HG03460 (cell line): ENCODE measurements at regions not wholly inside any gene's neighbourhood (a gene's known extent, or its start where the extent isn't known, plus 50 kb on each side); places are given as distances from the start of the nearest gene placed in this dataset.
"Not testable (repeated sequence)": the region's sequence is repeated elsewhere in the genome, so short reads cannot be mapped to it uniquely, and the experiment has no call there.

Experiments used
- ATAC-seq: cut with Tn5 transposase; IDR thresholded peaks from one replicate; pipeline ENCODE4 v1.9.1; 2021; ENCODE audit not compliant: unreplicated experiment

DNA sequence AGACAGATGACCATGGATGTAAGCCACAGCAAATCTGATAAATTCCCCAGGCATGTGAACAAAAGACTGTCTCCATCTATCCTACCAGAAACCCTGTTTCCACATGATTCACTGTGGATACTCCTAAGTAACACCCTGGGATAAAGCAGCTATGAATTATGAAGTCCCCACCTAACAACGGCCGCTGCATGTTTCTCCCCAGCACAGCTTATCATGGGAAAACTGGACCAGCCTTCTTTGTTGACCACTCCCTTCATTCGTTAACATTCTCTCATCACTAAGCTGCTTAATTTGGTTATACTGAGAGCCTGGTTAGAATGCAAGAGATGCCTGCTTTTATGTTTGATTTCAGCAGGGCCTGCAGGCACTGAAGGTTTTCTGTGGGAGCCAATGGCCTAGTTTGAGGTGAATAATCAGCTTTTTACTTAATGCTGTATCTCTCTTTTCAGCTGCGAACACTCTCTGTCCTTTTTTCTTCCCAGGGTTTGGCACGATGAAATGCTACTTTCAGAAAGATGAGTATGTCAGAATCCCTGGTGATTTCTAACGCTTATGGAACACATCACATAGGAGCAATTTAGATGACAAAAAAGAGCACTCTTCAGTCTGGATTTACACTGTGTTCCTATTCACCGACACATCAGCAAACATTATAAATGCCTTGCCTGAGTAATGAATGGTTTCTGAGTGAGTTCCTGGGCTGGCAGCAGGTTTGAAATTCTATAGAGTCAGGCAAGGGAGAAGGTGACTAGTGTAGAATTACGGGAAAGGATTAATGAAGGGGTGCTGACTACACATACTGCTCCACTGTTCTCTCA is 318.4 kb upstream of the ZNF608 start:
- ATAC-seq, result no peak

GRCh38 chr5:125065741-125066140 is 319.3 kb upstream of the ZNF608 start:
- no peak for ATAC-seq

- ATAC-seq, result no peak
These were observed 324.5 kb upstream of the ZNF608 start for GRCh38 chr5:125070961-125071360.

DNA sequence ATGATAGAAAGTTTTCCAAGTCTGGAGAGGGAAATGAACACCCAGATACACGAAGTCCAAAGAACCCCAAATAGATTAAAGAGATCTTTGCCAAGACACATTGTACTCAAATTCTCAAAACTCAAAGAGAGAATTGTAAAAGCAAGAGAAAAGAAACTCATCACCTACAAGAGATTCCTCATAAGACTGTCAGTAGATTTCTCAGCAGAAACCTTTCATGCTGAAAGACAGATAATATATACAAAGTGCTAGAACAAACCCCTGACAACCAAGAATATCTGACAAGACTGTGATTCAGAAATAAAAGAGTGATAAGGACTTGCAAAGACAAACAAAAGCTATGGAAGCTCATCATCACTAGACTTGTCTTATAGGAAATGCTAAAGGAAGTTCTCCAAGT is 326.7 kb upstream of the ZNF608 start:
- no peak for ATAC-seq

DNA sequence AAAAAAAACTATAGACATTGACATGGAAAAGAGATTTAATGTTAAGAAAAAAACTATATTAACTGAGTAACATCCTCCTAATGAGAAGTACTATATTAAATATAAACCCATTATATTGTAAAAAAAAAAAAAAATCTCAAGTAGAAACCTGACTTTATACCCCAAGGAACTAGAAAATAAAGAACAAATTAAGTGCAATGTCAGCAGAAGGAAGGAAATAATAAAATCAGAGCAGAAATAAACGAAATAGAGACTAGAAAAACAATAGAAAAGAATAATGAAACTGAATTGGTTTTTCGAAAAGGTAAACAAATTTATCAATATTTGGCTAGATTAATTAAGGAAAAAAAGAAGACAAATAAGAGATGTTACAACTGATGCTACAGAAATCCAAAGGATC is 329.1 kb upstream of the ZNF608 start:
- no peak for ATAC-seq

DNA sequence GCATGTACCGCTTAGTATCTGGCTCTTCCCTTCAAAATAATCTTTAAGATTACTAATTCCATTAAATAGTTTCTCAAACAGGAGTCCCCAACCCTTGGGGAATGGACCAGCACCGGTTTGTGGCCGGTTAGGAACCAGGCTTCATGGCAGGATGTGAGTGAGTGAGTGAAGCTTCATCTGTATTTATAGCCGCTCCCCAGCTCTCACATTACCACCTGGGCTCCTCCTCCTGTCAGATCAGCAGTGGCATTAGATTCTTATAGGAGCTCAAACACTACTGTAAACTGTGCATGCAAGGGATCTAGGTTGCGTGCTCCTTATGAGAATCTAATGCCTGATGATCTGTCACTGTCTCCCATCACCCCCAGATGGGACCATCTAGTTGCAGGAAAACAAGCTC is 332.6 kb upstream of the ZNF608 start:
- ATAC-seq, result not testable (repeated sequence)

- no peak for ATAC-seq
These were observed 334.7 kb upstream of the ZNF608 start for GRCh38 chr5:125081101-125081500.

- ATAC-seq, result no peak
These were observed 337.5 kb upstream of the ZNF608 start for GRCh38 chr5:125083981-125084380.

DNA sequence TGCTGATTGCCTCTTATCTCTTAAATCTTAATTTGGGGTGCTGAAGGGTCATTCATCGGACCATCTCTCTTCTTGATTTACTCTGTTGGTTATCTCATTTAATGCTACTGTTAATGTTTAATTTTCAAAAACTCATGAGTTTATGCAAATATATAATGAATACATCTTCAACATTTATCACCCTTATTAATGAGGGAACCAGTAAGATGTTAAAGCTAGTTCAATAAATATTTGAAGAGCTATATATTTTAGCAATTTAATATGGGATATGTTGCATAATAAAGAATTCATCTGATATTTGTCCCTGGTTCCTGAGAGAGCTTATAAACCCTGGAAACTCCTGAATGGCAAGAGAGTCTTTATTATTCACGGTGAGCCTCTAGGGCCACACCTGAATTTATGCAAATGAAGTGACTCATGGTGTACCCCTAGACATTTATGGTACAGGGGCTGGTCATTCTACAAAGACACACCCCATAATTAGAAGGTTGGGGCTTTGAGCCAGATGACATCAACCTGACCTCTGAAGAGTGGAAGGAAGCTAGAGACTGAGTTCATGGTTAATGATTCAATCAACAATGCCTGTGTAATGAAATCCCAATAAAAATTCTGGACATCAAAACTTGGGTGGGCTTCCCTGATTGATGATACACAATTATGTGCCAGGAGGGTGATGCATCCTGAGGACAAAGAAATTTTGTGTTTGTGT is 339.5 kb upstream of the ZNF608 start:
- no peak for ATAC-seq

- ATAC-seq, result no peak
These were observed 342.2 kb upstream of the ZNF608 start for GRCh38 chr5:125088522-125089105.

- not testable (repeated sequence) for ATAC-seq
These were observed 345.7 kb upstream of the ZNF608 start for GRCh38 chr5:125092138-125092537.

DNA sequence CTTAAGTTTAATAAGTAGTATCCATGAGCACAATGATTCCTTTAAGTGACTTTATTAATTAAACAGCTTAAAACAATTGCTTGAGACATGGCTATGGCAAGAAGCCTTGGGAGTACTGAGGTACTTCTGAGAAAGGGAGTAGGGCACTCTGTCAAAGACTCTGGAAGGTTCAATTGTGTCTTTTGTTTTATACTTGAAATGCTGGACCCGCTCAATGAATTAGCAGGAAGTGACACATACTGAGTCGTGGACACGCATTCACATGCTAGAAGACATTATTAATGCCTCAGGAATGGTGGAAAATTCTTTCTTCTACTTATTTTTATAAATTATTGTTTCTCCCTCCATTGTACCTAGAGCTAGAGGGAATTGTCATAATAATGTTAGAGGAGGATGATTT is 347.3 kb upstream of the ZNF608 start:
- ATAC-seq, result no peak

DNA sequence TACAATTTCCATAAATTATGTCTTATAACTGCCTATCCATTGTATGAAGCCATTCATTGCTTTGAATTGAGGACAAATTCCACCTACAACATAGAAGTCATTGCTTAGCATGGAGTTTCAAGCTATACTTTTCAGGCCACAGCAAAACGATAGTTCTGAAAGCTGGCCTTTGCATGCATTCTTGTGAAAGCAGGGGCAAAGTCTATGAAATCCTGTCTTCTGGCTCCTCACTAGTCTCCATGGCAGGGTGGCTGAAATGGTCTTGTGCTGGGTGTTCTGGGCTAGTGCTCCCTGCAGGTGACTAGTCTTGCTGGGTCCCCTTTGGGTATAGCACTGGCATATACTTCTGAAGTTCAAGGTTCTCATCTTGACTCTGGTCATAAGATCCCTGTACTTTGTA is 353.9 kb upstream of the ZNF608 start:
- ATAC-seq, result no peak

DNA sequence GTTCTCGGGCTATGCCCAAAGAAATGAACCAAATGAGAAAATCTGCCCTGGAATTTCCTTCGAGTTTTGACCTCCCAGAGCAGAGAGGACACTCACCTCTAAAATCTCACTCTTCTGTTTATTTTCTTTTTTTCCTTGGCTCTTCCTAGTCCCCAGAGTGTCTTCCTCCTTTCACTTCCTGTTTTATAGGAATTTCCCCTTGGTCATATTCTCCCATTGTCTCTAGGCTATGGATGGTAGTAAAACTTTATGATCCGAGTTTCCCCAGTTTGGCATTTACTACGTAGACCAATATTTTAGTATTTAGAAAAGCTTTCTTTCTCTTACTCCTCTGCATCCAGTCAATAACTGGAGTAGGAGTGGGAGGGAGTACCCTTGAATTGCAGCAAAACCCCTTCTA is 354.5 kb upstream of the ZNF608 start:
- ATAC-seq, result no peak

DNA sequence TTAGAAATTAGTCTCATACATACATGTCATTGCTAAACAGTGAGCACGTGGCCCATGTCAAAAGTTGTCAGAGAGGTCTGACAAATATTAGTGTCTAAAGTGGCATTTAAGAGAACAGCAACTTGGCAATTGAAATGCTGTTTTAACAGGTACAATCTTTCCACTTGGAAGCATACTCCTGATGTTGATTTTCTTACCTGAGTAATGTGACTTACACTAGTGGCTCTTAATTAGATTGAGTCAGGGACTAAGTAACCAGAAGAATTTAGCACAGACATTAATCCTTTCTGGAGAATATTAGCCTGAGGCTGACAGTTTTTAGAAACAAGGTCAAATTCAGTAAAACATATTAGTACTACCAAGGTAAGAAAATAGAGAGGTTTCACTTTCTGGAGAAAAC is 357.0 kb upstream of the ZNF608 start:
- ATAC-seq, result no peak

GRCh38 chr5:125106271-125106670 is 359.8 kb upstream of the ZNF608 start:
- ATAC-seq, result no peak

DNA sequence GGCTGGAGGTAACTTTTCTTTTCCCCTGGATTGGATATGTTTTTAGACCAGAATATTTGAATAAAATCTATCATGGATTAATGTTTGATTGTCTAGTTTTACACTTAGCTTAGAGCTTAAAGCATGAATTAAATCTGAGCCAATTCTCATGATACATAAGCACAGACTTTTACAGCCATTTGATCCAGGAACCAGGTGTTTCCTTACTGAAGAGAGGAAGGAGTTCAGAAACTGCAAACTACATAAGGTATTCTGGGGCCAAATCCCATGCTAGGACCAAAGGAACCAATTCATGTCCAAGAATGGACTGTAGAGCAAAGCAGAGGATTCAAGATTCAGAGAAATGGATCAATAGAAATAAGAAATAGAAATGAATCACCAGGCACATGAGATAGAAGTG is 360.4 kb upstream of the ZNF608 start:
- ATAC-seq, result no peak

GRCh38 chr5:125109293-125109692 is 362.9 kb upstream of the ZNF608 start:
- ATAC-seq, result no peak

- no peak for ATAC-seq
These were observed 363.4 kb upstream of the ZNF608 start for GRCh38 chr5:125109816-125110215.

DNA sequence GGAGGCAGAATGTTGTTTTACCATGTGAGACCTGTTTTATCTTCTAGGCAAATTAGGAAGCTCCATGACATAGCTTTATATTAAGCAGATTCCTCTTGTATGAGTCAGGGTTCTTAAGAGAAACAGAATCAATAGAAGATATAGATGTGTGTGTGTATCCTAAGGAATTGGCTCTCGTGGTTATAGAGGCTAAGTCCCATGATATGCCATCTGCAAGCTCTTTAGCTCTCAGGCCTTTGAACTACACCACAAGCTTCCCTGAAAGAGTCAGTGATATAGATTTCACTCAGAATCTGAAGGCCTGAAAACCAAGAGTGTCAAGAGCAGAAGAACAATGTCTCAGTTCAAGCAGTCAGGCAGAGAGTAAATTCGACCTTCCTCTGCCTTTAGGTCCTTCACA is 365.8 kb upstream of the ZNF608 start:
- no peak for ATAC-seq

- peak; percentile 63 for ATAC-seq
These were observed 366.9 kb upstream of the ZNF608 start for GRCh38 chr5:125113328-125113727.

- no peak for ATAC-seq
These were observed 368.7 kb upstream of the ZNF608 start for GRCh38 chr5:125115195-125115525.
